MM.1S (cell line): ENCODE measurements at regions not wholly inside any gene's neighbourhood (a gene's known extent, or its start where the extent isn't known, plus 50 kb on each side); places are given as distances from the start of the nearest gene placed in this dataset.

Experiments used
- CTCF ChIP-seq: fragments of 300-600 bp; sonication (generic); IDR thresholded peaks from 2 replicates; pipeline ENCODE4 v1.5.1; 2016; ENCODE audit warnings: antibody characterized with exemption, low read length, mixed read lengths
- EZH2 ChIP-seq: fragments of 300-600 bp; sonication (generic); optimal IDR thresholded peaks from 2 replicates; pipeline ENCODE3; 2017; ENCODE audit warnings: low read depth, mild to moderate bottlenecking, antibody characterized with exemption, low read length, mixed read lengths
- EZH2phosphoT487 ChIP-seq: fragments of 300-600 bp; sonication (generic); IDR thresholded peaks from 2 replicates; pipeline ENCODE4 v1.6.1; 2018; ENCODE audit warnings: antibody characterized with exemption, low read length

- TF ChIP-seq CTCF (no peak), EZH2 (no peak), EZH2phosphoT487 (no peak)
Measured at GRCh38 chr21:41585199-41585994, 77.4 kb upstream of the TMPRSS2 start.
